Adrenal gland (tissue), 9 donors: ENCODE measurements at regions not wholly inside any gene's neighbourhood (a gene's known extent, or its start where the extent isn't known, plus 50 kb on each side); places are given as distances from the start of the nearest gene placed in this dataset.

Experiments
- DNase-seq, 7 donors: peaks; one replicate each; pipeline ENCODE4 v3.0.0-alpha.2; 2019 to 2020
- H3K27ac ChIP-seq, 5 donors: fragments of 200-600 bp; sonication (generic) in 4 of 5; 1 replicate in 3 of 5; 2 replicates in 2 of 5; pipeline versions ENCODE4 v1.5.1 to v1.8.0; 2016 to 2020; ENCODE audit warnings: mild to moderate bottlenecking in 1 of 5
- H3K27me3 ChIP-seq: fragments of 200-600 bp; 2 replicates; pipeline ENCODE4 v1.8.0; 2021
- H3K36me3 ChIP-seq, 2 donors: fragments of 200-600 bp; replicated peaks in 1 of 2; 1 replicate in 1 of 2; 2 replicates in 1 of 2; pipeline versions ENCODE4 v1.5.1 to v1.8.0; 2018 to 2022
- H3K4me1 ChIP-seq, 2 donors: fragments of 200-600 bp; replicated peaks in 1 of 2; 1 replicate in 1 of 2; 2 replicates in 1 of 2; pipeline versions ENCODE4 v1.5.1 to v1.8.0; 2018 to 2021
- H3K4me3 ChIP-seq, 4 donors: fragments of 200-600 bp; sonication (generic) in 3 of 4; one replicate each; pipeline ENCODE4 v1.5.1; 2016 to 2018
- H3K9me3 ChIP-seq, 3 donors: fragments of 200-600 bp; sonication (generic) in 1 of 3; replicated peaks in 1 of 3; 1 replicate in 2 of 3; 2 replicates in 1 of 3; pipeline versions ENCODE4 v1.5.1 to v1.8.0; 2016 to 2021
- POLR2A ChIP-seq, 2 donors: fragments of 450-650 bp; IDR thresholded peaks; one replicate each; pipeline ENCODE4 v1.6.1; 2017; ENCODE audit warnings: antibody characterized with exemption in 2 of 2, mild to moderate bottlenecking in 2 of 2, moderate library complexity in 1 of 2
- WGBS, 4 donors: extraction: QIAGEN DNeasy Blood & Tissue Kit in 2 of 4; methylation state at CpG; one replicate each; pipeline versions ENCODE4 v1.1.5 to v1.1.7; 2013 to 2017; 5-methylcytosine and 5-hydroxymethylcytosine counted together
- intact Hi-C, 2 donors: fragments of 100-400 bp; cut with DNase I; formaldehyde crosslinking; loops; one replicate each; pipeline versions ENCODE4 v1.14.1 to v1.15.0; 2022 to 2023
- TF ChIP-seq, protein P1 (sequence below), 6 experiments: fragments of 450-650 bp in 4 of 6; fragments of 200-600 bp in 2 of 6; sonication (generic) in 1 of 6; IDR thresholded peaks; 1 replicate in 5 of 6; 2 replicates in 1 of 6; pipeline versions ENCODE4 v1.5.1 to v1.8.0; 2016 to 2021; ENCODE audit warnings: antibody characterized with exemption in 6 of 6, mild to moderate bottlenecking in 2 of 6, moderate library complexity in 1 of 6
- donor health status: healthy with polysubstance abuse.
- donor health status: Bipolar disorder and iron deficiency.
- donor health status: DM: yes; HTN: yes; CAD: no.
- donor health status: DM: no; HTN: no; CAD: no.
- donor health status: DM: no; HTN: no; CAD: no.

DNA sequence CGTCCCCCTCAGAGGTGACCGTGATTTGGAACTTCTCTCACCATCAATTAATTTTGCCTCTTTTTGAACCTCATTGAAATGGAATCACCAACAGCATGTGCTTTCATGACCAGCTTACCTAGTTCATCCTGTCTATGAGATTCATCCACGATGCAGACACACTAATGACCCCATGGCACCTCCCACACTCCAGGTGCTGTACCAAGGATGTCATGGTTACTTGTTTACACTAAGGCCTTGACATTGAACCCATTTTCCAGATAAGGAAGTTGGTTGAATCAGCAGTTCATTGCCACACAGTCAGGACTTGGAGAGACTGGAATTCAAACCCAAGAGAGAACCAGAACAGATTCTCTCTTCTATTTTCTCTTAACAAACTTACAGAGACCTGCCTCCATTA lies 139.0 kb downstream of the ZFP36L2 start:
- H3K27me3 ChIP-seq, result no peaks in the 10 kb centered on the region
- DNase-seq, result no peak
- 83 to 93% (median 87%) methylated on average over 3 of the region's 3 CpGs for WGBS, 4 donors
- H3K36me3 ChIP-seq, result no peaks in the 10 kb centered on the region
- intact Hi-C loops, result no loop called here
- no peak overlapping the region for H3K4me3 ChIP-seq
- peaks cover 0 to 5% (median 0%) of the 10 kb centered on the region in 3 donors for H3K9me3 ChIP-seq
- H3K27ac ChIP-seq, result peak overlapping the region in 4 of 5 donors; percentile 76 to 91 (median 82)
- TF ChIP-seq, protein P1, sequence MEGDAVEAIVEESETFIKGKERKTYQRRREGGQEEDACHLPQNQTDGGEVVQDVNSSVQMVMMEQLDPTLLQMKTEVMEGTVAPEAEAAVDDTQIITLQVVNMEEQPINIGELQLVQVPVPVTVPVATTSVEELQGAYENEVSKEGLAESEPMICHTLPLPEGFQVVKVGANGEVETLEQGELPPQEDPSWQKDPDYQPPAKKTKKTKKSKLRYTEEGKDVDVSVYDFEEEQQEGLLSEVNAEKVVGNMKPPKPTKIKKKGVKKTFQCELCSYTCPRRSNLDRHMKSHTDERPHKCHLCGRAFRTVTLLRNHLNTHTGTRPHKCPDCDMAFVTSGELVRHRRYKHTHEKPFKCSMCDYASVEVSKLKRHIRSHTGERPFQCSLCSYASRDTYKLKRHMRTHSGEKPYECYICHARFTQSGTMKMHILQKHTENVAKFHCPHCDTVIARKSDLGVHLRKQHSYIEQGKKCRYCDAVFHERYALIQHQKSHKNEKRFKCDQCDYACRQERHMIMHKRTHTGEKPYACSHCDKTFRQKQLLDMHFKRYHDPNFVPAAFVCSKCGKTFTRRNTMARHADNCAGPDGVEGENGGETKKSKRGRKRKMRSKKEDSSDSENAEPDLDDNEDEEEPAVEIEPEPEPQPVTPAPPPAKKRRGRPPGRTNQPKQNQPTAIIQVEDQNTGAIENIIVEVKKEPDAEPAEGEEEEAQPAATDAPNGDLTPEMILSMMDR (IDR thresholded peaks at IDR 0.05), result no peak
- TF ChIP-seq POLR2A (IDR thresholded peaks at IDR 0.05), result no peak
- H3K4me1 ChIP-seq, result peaks cover 34 to 45% of the 10 kb centered on the region in 2 donors

GRCh38 chr2:43086451-43087221 lies 139.8 kb downstream of the ZFP36L2 start:
- H3K4me3 ChIP-seq, result no peak overlapping the region
- intact Hi-C loops, result no loop called here

DNA sequence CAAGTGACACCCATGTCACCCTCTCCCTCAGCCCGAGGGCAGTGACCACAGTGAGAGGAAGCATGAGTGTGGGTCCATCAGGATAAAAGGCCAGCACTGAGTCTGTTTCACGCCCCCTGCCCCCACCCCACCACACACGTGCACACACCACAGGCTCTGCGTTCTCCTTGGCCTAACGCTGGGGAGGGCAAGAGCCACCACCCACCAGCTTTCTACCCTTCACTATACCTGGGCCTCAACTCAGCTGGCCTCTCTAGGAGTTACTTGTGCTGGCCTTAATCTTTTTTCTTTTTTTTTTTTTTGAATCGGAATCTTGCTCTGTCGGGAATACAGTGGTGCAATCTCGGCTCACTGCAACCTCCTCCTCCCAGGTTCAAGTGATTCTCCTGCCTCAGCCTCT lies 140.5 kb downstream of the ZFP36L2 start:
- Histone ChIP-seq H3K27me3 (no peaks in the 10 kb centered on the region), H3K9me3 (peaks cover 0 to 2% (median 0%) of the 10 kb centered on the region in 3 donors), H3K4me3 (no peak overlapping the region), H3K27ac (peak overlapping the region in 4 of 5 donors; percentile 76 to 91 (median 82)), H3K4me1 (peaks cover 38 to 54% of the 10 kb centered on the region in 2 donors), H3K36me3 (no peaks in the 10 kb centered on the region)
- 73 to 88% (median 78%) methylated on average over 7 to 8 of the region's 8 CpGs for WGBS, 4 donors
- TF ChIP-seq, protein P1 (IDR thresholded peaks at IDR 0.05), result no peak
- no peak for TF ChIP-seq POLR2A (IDR thresholded peaks at IDR 0.05)
- intact Hi-C loops, result no loop called here
- DNase-seq, result no peak

More at GRCh38 chr2:43086451-43087221, 139.8 kb downstream of the ZFP36L2 start:
- WGBS, 4 donors, result 40 to 60% (median 55%) methylated on average over 12 to 14 of the region's 14 CpGs
- peak in 6 of 7 donors; percentile 61 to 86 (median 70) for DNase-seq
- Histone ChIP-seq H3K27ac (peak overlapping the region in 4 of 5 donors; percentile 76 to 91 (median 82)), H3K27me3 (no peaks in the 10 kb centered on the region), H3K4me1 (peaks cover 38 to 53% of the 10 kb centered on the region in 2 donors), H3K36me3 (no peaks in the 10 kb centered on the region), H3K9me3 (peaks cover 0 to 5% (median 0%) of the 10 kb centered on the region in 3 donors)
- peak in 1 of 2 donors; percentile 33 for TF ChIP-seq POLR2A (IDR thresholded peaks at IDR 0.05)
- TF ChIP-seq, protein P1 (IDR thresholded peaks at IDR 0.05), result no peak

DNA sequence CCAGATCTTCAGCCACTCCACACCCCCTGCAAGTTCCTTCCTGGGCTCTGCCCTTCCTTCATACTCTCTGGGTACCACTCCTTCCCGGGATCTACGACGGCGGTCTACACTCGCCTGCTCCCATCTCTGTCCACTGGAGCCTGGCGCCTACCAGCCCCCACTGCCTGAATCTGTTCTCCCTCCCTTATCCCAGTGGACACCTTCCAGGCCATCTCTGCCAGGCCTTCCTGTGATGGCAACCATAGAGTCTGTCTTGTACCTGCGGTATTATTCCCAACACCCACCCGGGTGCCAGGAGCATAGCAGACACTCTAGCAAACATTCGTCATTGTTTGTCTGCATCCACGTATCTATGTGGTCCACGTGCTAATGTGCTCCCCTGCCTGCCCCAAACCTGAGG lies 140.9 kb downstream of the ZFP36L2 start:
- H3K27me3 ChIP-seq, result no peaks in the 10 kb centered on the region
- no peaks in the 10 kb centered on the region for H3K36me3 ChIP-seq
- H3K4me3 ChIP-seq, result no peak overlapping the region
- intact Hi-C loops, result no loop called here
- peak overlapping the region in 4 of 5 donors; percentile 76 to 91 (median 82) for H3K27ac ChIP-seq
- H3K4me1 ChIP-seq, result peaks cover 38 to 54% of the 10 kb centered on the region in 2 donors
- no peaks in the 10 kb centered on the region for H3K9me3 ChIP-seq
- TF ChIP-seq, protein P1 (IDR thresholded peaks at IDR 0.05), result no peak
- no peak for TF ChIP-seq POLR2A (IDR thresholded peaks at IDR 0.05)
- 90 to 95% (median 94%) methylated on average over 11 of the region's 11 CpGs for WGBS, 4 donors
- DNase-seq, result peak in 1 of 7 donors; percentile 14
